ENCODE measurements at regions not wholly inside any gene's neighbourhood (a gene's known extent, or its start where the extent isn't known, plus 50 kb on each side); places are given as distances from the start of the nearest gene placed in this dataset.

DNA sequence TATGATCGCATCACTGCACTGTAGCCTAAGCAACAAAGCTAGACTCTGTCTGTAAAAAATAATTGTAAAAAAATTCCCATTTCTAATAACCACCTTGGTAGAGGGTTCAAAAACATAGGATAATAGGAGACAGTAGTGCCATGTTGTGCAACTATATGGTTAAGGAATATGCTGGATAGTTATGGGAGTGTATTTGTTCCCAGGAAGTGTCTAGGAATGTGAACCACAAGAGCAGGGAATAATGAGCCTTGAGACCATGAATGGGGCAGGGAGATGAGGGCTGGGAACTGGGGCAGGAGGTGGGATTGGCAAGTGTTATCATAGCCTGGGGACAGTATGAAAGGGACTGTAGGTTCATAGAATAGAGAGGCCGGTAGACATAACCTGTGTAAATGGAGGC lies 50.4 kb downstream of the RUSC2 start:
- no peak for TF ChIP-seq POLR2A (IDR thresholded peaks at IDR 0.05)
- no peak for TF ChIP-seq POLR2AphosphoS5 (IDR thresholded peaks at IDR 0.05)
- TF ChIP-seq, protein P1, sequence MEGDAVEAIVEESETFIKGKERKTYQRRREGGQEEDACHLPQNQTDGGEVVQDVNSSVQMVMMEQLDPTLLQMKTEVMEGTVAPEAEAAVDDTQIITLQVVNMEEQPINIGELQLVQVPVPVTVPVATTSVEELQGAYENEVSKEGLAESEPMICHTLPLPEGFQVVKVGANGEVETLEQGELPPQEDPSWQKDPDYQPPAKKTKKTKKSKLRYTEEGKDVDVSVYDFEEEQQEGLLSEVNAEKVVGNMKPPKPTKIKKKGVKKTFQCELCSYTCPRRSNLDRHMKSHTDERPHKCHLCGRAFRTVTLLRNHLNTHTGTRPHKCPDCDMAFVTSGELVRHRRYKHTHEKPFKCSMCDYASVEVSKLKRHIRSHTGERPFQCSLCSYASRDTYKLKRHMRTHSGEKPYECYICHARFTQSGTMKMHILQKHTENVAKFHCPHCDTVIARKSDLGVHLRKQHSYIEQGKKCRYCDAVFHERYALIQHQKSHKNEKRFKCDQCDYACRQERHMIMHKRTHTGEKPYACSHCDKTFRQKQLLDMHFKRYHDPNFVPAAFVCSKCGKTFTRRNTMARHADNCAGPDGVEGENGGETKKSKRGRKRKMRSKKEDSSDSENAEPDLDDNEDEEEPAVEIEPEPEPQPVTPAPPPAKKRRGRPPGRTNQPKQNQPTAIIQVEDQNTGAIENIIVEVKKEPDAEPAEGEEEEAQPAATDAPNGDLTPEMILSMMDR (IDR thresholded peaks at IDR 0.05 in 8 of 11, conservative IDR thresholded peaks at IDR 0.05 in 3 of 11): no peak
- H3K36me3 ChIP-seq: no peaks in the 10 kb centered on the region
- no peak for DNase-seq
- H3K4me3 ChIP-seq: no peak overlapping the region
- intact Hi-C loops (cut with DNase I; ENCODE audit: low total_unique reads): no loop called here
- no peaks in the 10 kb centered on the region for H3K27me3 ChIP-seq (replicated peaks in 1 of 7)
- 87 to 98% (median 92%) methylated on average over 2 of the region's 2 CpGs for WGBS, 5 donors
- peaks cover 3 to 58% (median 18%) of the 10 kb centered on the region in 6 donors for H3K4me1 ChIP-seq
- H3K9me3 ChIP-seq: no peaks in the 10 kb centered on the region
- peak overlapping the region in 4 of 8 donors; percentile 8 to 88 (median 85) for H3K27ac ChIP-seq

DNA sequence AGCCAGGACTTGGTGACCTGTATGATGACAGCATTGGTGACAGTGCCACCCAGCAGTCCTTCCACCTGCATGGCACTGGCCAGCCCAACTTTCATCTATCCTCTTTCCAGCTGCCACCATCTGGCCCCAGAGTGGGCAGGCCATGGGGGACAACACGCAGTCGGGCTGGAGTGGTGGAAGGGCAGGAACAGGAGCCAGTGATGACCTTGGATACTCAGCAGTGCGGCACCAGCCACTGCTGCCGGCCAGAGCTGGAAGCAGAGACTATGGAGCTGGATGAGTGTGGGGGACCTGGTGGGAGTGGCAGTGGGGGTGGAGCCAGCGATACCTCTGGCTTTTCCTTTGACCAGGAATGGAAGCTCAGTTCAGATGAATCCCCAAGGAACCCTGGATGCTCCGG lies 56.9 kb downstream of the RUSC2 start:
- DNase-seq: no peak
- Histone ChIP-seq H3K27ac (no peak overlapping the region), H3K9me3 (no peaks in the 10 kb centered on the region), H3K36me3 (peaks cover 0 to 34% (median 6%) of the 10 kb centered on the region in 6 donors), H3K27me3 (replicated peaks in 1 of 7) (no peaks in the 10 kb centered on the region), H3K4me1 (peaks cover 0 to 24% (median 4%) of the 10 kb centered on the region in 6 donors), H3K4me3 (no peak overlapping the region)
- WGBS, 5 donors: 76 to 100% (median 87%) methylated on average over 2 to 6 of the region's 6 CpGs
- intact Hi-C loops (cut with DNase I; ENCODE audit: low total_unique reads): no loop called here
- TF ChIP-seq, protein P1 (IDR thresholded peaks at IDR 0.05 in 8 of 11, conservative IDR thresholded peaks at IDR 0.05 in 3 of 11): no peak
- TF ChIP-seq POLR2AphosphoS5 (IDR thresholded peaks at IDR 0.05) (no peak), POLR2A (IDR thresholded peaks at IDR 0.05) (no peak)

DNA sequence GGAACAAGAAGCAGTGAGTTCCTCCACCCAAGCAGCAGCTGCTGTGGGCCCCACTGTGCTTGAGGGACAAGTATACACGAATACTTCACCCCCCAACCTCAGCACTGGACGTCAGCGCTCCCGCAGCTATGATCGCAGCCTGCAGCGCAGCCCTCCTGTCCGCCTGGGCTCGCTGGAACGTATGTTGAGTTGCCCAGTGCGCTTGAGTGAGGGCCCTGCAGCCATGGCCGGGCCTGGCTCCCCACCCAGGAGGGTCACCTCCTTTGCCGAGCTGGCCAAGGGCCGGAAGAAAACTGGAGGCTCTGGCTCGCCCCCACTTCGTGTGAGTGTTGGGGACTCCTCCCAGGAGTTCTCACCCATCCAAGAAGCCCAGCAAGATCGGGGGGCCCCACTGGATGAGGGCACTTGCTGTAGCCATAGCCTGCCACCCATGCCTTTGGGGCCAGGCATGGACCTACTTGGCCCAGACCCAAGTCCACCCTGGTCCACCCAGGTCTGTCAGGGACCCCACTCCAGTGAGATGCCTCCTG lies 57.1 kb upstream of the TESK1 start:
- TF ChIP-seq, protein P1 (IDR thresholded peaks at IDR 0.05 in 8 of 11, conservative IDR thresholded peaks at IDR 0.05 in 3 of 11): no peak
- TF ChIP-seq POLR2A (IDR thresholded peaks at IDR 0.05) (no peak), POLR2AphosphoS5 (IDR thresholded peaks at IDR 0.05) (no peak)
- 94 to 98% (median 94%) methylated on average over 13 to 16 of the region's 16 CpGs for WGBS, 5 donors
- H3K4me1 ChIP-seq: peaks cover 0 to 33% (median 9%) of the 10 kb centered on the region in 6 donors

DNA sequence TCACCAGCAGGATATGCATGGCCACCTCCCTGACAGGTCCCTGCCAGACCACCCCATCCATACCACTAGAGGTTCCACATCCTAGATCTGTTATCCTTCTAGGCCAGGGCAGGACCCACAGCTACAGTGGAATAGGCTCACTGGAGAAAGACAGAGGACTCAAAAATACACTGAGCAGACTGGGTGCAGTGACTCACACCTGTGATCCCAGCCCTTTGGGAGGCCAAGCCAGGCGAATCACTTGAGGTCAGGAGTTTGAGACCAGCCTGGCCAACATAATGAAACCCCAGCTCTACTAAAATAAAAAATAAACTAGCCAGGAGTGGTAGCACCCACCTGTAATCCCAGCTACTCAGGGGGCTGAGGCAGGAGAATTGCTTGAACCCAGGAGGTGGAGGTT lies 56.5 kb upstream of the TESK1 start:
- intact Hi-C loops (cut with DNase I; ENCODE audit: low total_unique reads): no loop called here
- 79 to 97% (median 90%) methylated on average over 1 of the region's 1 CpG for WGBS, 5 donors
- H3K36me3 ChIP-seq: peaks cover 0 to 34% (median 6%) of the 10 kb centered on the region in 6 donors
- no peaks in the 10 kb centered on the region for H3K9me3 ChIP-seq
- DNase-seq: no peak
- TF ChIP-seq POLR2AphosphoS5 (IDR thresholded peaks at IDR 0.05) (no peak), POLR2A (IDR thresholded peaks at IDR 0.05) (no peak)
- TF ChIP-seq, protein P1 (IDR thresholded peaks at IDR 0.05 in 8 of 11, conservative IDR thresholded peaks at IDR 0.05 in 3 of 11): no peak
- H3K4me3 ChIP-seq: no peak overlapping the region
- H3K4me1 ChIP-seq: peaks cover 0 to 39% (median 15%) of the 10 kb centered on the region in 6 donors
- H3K27me3 ChIP-seq (replicated peaks in 1 of 7): no peaks in the 10 kb centered on the region
- no peak overlapping the region for H3K27ac ChIP-seq

More for the DNA sequence above, 57.1 kb upstream of the TESK1 start:
- no peaks in the 10 kb centered on the region for H3K27me3 ChIP-seq (replicated peaks in 1 of 7)
- H3K27ac ChIP-seq: no peak overlapping the region
- H3K9me3 ChIP-seq: no peaks in the 10 kb centered on the region
- DNase-seq: no peak
- H3K36me3 ChIP-seq: peaks cover 0 to 34% (median 6%) of the 10 kb centered on the region in 6 donors
- no peak overlapping the region for H3K4me3 ChIP-seq
- intact Hi-C loops (cut with DNase I; ENCODE audit: low total_unique reads): no loop called here

All from spleen (tissue), 11 donors.